HG03097 (cell line): ENCODE measurements at regions not wholly inside any gene's neighbourhood (a gene's known extent, or its start where the extent isn't known, plus 50 kb on each side); places are given as distances from the start of the nearest gene placed in this dataset.

Experiments
- ATAC-seq: cut with Tn5 transposase; IDR thresholded peaks from one replicate; pipeline ENCODE4 v1.9.1; 2021; ENCODE audit not compliant: unreplicated experiment, low FRiP score

DNA sequence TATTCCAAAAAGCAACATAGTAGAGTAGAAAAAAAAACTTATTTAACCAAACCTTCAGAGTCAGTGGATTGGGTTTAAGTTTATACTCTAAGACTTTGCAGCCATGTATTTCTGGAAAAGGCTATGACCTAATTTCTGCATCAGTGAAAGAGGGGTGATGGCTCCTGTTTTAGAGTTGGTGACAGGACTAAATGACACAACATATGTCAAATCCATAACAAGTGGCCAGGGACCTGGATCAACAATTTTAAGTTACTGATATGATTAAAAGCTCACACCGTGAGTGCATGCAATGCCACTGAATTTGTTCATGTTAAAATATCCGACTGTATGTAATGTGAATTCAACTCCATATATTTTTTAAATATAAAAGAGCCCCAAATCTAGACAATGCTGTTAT is 390.6 kb downstream of the TNS3 start:
- ATAC-seq = no peak

DNA sequence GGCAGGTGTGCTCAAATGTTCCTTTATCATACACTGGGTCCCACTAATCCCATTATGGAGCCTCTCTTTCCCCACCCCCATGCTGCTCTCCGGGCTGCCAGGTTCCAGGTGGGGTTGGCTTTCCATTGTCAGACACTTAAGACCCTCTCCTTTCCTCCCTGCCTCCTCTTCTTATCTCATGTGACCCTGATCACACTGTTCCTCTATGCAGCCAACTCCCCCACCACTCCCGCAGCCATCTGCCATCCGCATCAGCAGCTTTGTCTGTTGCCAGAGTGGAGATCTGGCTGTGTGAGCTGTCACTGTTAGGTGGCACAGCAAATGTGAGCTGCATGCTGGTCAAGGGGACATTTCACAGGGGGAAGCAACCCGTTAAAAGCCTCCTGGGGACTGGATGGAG is 391.4 kb downstream of the TNS3 start:
- ATAC-seq = no peak

DNA sequence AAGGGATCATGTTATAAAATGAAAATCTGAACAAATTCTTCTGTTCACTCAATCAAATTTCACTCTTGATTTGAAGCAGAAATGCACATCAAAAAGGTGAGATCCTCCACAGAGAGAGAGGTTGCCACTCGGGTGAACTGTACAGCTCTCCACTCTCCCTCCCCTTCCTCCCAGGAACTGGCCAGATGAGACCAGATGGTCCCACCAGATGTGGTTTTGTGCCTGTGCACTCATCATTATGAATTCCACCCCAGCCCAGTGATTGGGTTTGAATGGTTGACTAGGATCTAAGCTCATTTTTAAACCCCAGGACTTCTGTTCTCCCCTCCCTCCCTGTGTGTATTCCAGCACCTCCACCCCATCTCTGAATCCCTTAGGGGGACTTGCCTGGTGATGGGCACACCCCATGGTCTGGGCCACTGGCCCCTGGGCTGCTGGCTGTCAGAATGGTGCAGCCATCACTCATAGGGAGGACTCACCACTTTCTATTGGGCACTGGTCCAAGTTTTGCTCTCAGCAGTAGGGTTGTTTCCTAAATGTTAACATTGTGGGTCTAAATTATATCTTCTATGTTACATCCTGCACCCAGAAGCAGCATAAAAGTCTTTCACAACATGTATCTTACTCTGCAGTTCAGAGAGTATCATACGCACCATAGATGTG is 393.1 kb downstream of the TNS3 start:
- no peak for ATAC-seq

DNA sequence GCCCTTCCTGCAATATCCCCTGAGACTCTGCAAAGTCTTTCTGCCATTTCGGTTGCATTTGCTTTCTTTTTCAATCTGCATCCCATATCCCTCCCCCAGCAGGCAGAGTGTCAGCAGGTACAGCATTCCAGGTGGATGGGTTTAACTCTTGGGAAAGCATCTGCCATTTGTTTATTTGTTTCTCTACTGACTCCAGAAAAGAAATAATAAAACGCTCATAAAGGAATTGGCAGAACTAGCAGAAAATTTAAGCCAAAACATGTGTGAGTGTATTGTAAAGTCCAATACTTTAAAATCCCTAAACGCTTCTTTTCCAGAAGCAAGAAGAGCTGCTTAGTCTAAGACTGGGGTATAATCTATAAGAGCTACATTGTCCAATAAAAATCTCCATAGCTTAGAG is 393.8 kb downstream of the TNS3 start:
- no peak for ATAC-seq

DNA sequence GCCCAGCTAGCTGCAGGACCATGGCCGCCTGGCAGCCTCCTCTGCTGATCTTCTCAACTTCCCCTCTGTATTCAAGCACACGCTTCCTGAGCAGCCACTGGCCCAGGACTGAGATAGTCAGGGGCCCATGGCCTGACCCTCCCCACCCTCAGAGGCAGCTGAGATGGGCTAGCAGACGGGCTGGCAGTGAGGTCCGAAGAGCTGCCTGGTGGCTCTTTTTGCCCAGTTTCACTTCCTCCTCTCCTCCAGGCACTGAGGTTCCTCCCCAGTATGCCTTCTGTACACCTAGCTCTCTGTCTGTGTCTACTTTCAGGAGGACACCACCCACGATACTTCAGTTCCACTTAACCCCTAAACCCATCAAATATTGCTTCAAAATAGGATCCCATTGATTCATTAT is 395.6 kb downstream of the TNS3 start:
- peak; percentile 95 for ATAC-seq

DNA sequence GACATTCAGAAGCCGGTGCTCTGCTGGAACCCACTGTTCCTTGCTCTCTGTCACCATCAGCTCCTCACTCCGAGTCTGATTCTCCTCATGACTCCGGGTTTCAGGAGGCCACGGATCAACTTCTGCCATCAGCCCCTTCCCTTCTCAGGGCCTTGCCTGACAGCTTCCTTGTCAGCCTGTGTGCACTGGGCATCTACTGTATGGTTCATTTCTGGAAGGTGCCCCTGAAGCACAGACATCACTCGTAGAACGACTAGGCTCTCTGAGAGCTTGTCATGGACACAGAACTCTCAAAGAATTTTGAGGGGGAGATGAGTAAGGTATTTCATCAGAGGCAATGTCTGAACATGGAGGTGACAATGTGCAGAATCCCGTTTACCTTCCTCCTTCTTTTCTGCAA is 396.1 kb downstream of the TNS3 start:
- no peak for ATAC-seq

DNA sequence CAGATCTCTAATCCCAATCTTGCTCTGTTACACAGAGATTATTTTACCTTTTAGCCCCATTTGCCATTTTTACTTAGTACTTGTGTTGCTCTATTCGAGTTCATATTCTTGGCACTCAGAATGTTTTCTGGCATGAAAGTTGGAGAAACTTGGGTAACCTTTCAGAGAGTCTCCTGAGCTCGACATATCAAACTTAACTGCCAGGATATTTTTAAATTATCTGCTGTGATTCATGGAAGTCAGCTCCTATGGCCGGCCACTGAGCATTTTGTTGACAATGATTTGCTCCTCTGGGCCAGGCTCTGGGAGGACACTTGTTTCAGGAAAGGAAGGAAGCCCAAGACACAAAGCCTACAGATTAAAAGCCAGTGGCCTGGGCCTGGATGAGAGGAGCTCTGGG is 396.7 kb downstream of the TNS3 start:
- no peak for ATAC-seq

DNA sequence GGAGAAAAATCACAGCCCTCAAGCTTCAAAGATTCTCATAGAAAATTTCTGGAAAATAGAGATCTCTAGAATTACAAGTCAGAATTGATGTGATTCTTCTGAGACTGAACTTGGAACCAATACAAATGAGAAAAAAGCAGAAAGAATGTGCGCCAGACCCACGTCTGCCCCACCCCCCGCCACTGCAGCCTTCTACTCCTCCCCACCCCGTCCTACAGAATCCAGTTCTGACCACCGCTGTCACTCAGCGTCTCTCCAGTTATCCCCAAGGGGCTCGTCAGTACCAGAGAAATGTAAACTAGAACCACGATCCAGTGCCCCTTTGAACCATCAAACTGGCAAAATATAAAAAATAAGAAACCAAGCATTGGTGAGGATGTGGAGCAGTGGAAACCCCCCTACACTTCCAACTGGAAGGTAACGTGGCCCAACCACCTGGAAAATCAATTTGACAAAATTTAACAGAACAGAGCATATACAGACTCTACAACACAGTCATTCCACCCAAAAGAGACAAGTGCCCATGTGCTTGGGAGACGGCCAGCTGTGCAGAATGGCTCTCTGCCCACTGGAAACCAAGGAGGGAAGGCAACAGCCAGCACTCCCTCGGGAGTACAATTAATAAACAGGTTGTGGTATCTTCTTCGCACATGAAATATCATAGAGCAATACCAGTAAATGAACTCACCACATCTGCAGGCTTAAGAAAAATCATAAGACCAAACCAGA is 397.9 kb downstream of the TNS3 start:
- no peak for ATAC-seq

DNA sequence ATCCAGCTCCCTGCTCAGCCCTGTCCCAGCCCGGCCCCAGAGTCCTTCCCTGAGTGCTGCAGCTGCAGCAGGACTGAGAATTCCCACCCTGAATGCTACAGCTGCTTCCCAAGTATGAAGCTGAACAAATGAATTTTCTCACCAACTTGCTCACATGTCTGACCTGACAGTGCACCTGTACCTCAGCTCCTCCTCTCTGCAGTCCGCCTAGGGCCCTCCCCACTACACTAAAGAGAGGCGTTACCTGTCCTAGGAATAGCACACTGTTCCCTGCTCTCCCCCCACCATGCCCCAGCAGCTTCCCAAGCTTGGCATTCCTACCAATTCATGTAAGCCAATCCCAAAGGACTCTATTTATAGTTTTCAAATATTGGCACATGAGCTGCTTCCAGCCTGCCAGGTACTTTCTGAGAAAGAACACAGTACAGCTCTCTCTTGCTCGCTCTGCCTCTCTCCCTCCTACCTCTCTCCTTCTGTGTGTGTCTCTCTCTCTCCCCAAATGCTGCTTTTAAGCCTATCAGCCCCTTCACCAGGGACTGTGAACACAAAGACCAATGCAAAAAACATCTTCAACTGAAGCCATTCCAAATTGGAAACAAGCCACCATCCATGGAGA is 400.1 kb downstream of the TNS3 start:
- ATAC-seq = no peak

DNA sequence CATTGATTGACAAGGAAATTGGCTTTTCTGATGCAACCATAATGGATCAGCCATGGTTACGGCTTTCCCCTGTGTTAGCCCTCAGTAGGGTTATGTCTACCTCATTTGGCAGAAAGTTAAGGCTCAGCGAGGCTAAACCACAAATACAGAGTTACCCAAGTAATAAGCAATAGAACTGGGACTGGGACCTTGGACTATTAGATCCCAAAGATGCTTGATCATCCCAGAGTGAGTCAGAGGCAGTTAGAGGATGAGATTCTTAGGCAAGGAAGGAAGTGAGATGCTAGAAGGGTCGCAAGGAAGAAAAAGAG is 401.4 kb downstream of the TNS3 start:
- peak; percentile 11 for ATAC-seq

DNA sequence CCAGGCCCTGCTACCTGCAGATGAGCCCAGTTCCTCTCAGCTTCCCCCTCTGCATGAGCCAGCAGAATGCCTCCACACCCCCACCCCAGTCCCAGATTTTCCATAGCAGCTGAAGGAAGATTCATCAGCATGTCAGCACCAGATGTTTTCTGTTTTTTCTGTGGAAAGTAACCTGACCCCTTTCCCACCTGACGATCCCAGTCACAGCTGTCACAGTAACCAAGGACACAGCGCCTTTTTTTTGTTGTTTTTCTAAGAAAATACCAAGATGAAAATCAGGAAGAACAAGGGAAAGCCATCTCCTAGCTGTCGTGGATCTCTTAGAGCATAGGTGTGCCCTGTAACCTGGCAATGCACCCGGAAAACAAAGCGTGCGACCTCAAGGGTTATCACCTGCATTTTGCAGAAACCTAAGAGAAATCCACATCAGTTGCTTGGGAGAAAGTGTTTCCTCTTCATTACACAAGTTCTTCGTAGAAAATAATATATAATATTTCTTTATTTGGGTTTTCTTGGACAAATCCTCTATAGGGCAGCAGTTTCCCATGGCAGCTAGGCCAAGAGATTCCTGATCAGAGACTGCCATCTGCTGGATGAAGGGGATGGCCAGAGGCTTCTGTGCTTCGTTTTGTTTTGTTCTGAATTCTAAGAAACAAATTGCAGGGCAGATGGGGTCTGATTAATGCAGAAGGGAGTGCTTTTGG is 401.9 kb downstream of the TNS3 start:
- peak; percentile 59 for ATAC-seq

DNA sequence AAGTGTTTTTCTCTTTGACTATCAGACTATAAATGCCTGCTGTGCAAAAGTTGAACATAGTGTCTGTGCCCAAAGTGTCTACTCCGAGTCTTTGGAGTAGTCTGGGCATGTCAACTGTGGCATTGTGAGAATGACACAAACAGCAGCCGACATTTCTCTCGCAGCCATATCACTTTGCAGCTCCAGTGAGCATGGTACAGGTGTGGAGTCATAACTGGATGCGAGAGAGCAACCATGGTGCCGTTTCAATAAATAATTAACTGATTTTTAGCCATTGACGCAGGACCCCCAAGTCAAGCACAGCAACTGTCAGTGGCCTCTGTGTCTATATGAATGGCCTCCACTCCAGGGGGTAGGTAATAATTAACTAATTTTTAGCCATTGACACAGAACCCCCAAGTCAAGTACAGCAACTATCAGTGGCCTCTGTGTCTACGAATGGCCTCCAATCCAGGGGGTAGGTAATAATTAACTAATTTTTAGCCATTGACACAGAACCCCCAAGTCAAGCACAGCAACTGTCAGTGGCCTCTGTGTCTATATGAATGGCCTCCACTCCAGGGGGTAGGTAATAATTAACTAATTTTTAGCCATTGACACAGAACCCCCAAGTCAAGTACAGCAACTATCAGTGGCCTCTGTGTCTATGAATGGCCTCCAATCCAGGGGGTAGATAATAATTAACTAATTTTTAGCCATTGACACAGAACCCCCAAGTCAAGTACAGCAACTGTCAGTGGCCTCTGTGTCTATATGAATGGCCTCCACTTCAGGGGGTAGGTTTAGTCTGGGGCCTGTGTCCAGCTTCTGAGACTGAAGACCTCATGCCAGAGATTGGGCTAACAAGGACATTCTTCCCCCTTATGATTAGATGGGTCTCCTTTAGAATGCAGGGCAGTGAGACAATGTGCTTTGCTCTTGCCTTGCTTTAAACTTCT is 409.0 kb downstream of the TNS3 start:
- peak; percentile 88 for ATAC-seq

DNA sequence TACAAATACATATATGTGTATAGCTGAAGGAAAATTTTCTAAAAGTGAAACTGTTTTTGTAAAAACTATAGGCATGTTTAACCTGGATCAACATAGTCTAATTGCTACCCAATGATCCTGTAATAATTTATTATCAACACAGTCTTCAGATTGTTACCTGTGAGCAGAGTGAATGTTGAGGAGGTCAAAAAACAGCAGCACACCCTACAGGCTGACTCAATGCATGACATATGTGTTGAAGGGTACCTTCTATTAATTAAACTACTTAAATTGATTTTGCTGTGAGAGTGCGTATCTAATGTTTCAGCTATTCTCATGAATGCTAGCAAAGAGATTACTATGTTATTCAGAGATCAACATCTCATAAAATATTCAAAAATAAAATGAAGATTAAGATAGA is 411.4 kb downstream of the TNS3 start:
- ATAC-seq = no peak

DNA sequence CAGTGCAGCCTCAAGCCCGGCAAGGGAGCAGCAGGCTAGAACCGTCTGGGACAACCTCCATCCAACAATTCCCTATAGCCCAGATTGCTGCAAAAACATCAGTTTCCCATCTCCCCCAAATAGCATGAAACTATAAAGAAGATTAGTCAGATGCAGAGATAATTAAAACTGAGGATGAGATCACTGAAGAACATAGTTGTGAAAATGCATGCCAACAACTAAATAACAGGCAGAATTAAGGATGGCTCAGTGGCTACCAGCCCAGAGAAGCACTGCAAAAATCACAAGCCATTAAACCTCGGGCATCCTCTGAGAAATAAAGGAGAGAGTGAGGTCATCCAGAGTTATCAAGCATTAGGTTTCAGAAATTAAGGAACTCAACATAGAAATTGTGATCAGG is 427.1 kb downstream of the TNS3 start:
- ATAC-seq = no peak

DNA sequence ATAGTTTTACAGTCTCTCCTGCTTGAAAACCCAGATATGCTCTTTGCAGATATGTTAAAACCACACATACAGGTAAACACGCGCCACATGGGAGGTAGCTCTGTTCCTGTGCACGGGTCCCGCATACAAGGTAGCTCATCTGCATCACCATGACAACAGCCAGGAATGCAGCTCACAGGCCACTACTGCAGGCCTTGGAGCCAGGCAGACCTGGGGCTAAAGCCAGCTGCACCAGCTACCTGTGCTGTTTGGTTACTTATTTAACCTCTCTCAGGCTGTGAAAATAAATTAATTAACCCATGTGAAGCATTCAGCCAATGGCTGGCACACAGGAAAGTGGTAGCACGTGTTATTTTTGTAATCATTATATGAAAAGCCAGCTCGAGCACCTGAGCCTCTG is 428.3 kb downstream of the TNS3 start:
- ATAC-seq = no peak

DNA sequence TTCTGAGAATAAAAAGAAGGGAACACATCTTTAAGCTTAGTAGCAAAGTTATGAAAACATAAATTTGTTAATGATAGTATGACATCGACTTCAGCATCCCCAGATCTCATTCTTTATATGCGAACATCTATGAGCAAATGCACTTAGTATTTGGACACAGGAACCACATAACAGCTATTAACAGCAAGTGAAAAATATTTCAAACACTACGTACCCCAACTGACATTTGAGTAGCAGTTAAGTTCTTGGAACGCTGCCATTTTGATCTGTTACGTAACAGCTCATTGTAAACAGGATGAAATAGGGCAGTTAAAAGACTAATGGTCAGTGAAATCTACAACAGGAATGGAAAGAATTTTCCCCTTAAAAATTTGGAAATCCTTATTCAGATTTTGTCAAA is 428.9 kb downstream of the TNS3 start:
- no peak for ATAC-seq

DNA sequence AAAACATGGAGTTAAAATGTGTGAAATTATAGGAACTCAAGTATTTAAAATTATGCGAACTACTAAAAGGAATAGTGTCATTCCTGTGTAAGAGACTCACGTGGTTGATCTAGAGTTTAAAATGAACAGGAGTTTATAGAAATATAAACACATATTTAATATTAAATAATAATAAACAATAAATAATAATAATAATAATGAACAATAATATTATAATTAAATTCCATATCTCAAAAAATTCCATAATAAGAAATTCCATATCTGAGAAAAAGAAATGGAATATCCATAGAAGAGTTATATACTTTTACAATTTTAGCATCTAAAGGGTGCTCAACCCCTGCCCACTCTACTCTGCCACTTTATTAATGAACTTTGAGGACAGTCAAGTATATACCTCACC is 429.6 kb downstream of the TNS3 start:
- no peak for ATAC-seq

DNA sequence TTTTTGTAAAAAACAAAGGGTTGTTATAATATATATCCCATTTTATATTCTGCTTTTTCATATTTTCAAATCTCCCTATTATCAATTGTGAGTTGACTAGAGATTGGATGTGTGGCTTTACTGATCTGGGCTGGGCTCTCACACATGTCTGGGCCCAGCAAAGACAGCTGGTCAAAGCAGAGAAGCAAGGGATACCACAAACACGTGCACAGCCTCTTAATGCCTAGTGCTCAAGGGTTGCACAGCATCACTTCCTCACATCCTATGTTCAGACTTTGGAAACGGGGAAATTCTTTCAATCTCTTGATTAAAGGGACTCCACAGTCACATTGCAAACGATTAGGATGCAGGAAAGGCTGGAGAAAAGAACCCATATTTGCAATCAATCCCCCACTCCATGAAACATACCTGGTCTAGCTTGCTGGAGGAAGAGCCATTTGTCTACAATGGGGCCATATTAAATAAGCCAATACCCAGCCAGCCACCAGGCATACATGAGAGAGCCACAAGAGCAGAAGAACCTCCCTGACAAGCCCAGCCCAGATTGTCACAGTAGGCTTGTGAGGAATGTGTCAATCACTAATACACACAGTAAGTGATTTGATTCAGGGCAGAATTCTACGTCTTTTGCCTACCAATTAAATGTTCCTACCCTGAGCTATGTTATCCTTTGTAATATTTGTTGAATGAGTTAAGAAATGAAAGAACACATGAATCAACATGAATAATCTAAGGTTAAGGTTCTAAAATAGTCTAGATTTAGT is 431.2 kb downstream of the TNS3 start:
- ATAC-seq = no peak

DNA sequence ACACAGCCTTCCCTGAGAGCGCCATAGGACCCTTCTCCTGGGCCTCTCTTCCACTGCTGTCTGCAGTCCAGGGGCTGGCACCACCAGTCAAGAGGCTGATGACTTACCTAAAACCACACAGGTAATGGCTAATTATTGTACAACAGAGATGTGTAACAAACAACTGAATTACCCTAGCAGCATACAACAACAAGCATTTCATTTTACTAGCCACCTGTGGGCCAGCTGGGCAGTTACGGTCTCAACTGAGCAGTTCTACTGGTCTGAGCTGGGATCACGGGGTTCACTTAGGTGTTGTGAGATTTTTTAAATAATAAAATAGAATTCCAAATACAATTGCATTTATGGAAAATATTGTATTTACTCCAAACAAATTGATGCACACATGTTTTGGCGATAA is 431.9 kb downstream of the TNS3 start:
- peak; percentile 23 for ATAC-seq
